OCI-LY7 (cell line): ENCODE measurements at regions not wholly inside any gene's neighbourhood (a gene's known extent, or its start where the extent isn't known, plus 50 kb on each side); places are given as distances from the start of the nearest gene placed in this dataset.
"Not testable (repeated sequence)": the region's sequence is repeated elsewhere in the genome, so short reads cannot be mapped to it uniquely, and the experiment has no call there.

ENCODE experiments used
- BruUV-seq: library from RNA; stranded (reverse); fragments of 400-500 nt; replicated peaks from 2 replicates; lab custom pipeline; 2021; lab: Mats Ljungman, UMichigan
- CTCF ChIA-PET: fragments of 300-600 bp; sonication (Branson Sonifier 250); formaldehyde crosslinking; loops from one replicate; lab custom pipeline; 2022; ENCODE audit warnings: antibody characterized with exemption; ENCODE audit not compliant: unreplicated experiment; lab: Charles Lee
- POLR2A ChIA-PET: fragments of 300-600 bp; sonication (Branson Sonifier 250); formaldehyde crosslinking; loops from one replicate; lab custom pipeline; 2022; ENCODE audit warnings: antibody characterized with exemption; lab: Charles Lee
- DNase-seq: peaks from one replicate; pipeline ENCODE4 v3.0.0-alpha.2; 2015; ENCODE audit warnings: low spot score
- H2AFZ ChIP-seq: fragments of 200-600 bp; sonication (generic), shearing (Covaris generic); 2 replicates; pipeline ENCODE4 v1.6.1; 2014; ENCODE audit warnings: mild to moderate bottlenecking, antibody characterized with exemption, low read length, moderate library complexity
- H3K27ac ChIP-seq: fragments of 200-600 bp; sonication (generic); 2 replicates; pipeline ENCODE4 v1.5.1; 2014; ENCODE audit warnings: mixed run types, low read depth, mild to moderate bottlenecking, moderate library complexity, low read length, inconsistent platforms; ENCODE audit not compliant: poor library complexity, severe bottlenecking
- H3K36me3 ChIP-seq: fragments of 200-600 bp; sonication (generic); 2 replicates; pipeline ENCODE4 v1.6.1; 2014; ENCODE audit warnings: mild to moderate bottlenecking, antibody characterized with exemption, low read length, moderate library complexity, mixed read lengths; ENCODE audit not compliant: insufficient read depth
- H3K4me1 ChIP-seq: fragments of 200-600 bp; sonication (generic); 2 replicates; pipeline ENCODE4 v1.5.1; 2014; ENCODE audit warnings: mild to moderate bottlenecking, low read length; ENCODE audit not compliant: insufficient read depth, poor library complexity, severe bottlenecking
- H3K4me2 ChIP-seq: fragments of 200-600 bp; sonication (generic); 2 replicates; pipeline ENCODE4 v1.6.1; 2014; ENCODE audit warnings: mild to moderate bottlenecking, low read length
- H3K4me3 ChIP-seq: fragments of 200-600 bp; sonication (generic); 2 replicates; pipeline ENCODE4 v1.5.1; 2014; ENCODE audit warnings: mild to moderate bottlenecking, low read depth, low read length; ENCODE audit not compliant: poor library complexity, severe bottlenecking
- H3K79me2 ChIP-seq: fragments of 200-600 bp; sonication (generic); 2 replicates; pipeline ENCODE4 v1.6.1; 2016; ENCODE audit warnings: low read depth, mild to moderate bottlenecking, low read length, moderate library complexity, mixed read lengths; ENCODE audit not compliant: insufficient read depth
- H3K9me2 ChIP-seq: fragments of 200-600 bp; sonication (generic); 2 replicates; pipeline ENCODE4 v1.6.1; 2016; ENCODE audit warnings: mild to moderate bottlenecking, low read length, mixed read lengths; ENCODE audit not compliant: insufficient read depth
- H3K9me3 ChIP-seq: fragments of 200-600 bp; sonication (generic); 2 replicates; pipeline ENCODE4 v1.6.1; 2014; ENCODE audit warnings: mild to moderate bottlenecking, mixed run types, low read length, mixed read lengths
- H4K20me1 ChIP-seq: fragments of 200-600 bp; sonication (generic); 2 replicates; pipeline ENCODE4 v1.6.1; 2014; ENCODE audit warnings: mild to moderate bottlenecking, antibody characterized with exemption, low read length, moderate library complexity, mixed read lengths; ENCODE audit not compliant: insufficient read depth
- CTCF ChIP-seq: fragments of 200-600 bp; sonication (generic); conservative IDR thresholded peaks from 2 replicates; pipeline ENCODE4 v1.5.1; 2014; ENCODE audit warnings: mild to moderate bottlenecking, antibody characterized with exemption, low read length, moderate library complexity, mixed read lengths
- EZH2phosphoT487 ChIP-seq: fragments of 200-600 bp; sonication (generic); IDR thresholded peaks from 2 replicates; pipeline ENCODE4 v1.6.1; 2018; ENCODE audit warnings: low read depth, borderline replicate concordance, mild to moderate bottlenecking, mixed run types, antibody characterized with exemption, low read length, moderate library complexity, mixed read lengths
- intact Hi-C: fragments of 100-400 bp; cut with micrococcal nuclease; formaldehyde crosslinking; loops from one replicate; pipeline ENCODE4 v1.10.0; 2022; ENCODE audit not compliant: unreplicated experiment

GRCh38 chr2:11082880-11083279 is 72.4 kb upstream of the SLC66A3 start:
- no peak for TF ChIP-seq CTCF
- TF ChIP-seq EZH2phosphoT487: no peak
- ChIA-PET POLR2A (interaction anchor here (1.6 kb wide), 1 partner anchor 14 kb away, joined by 4 read pairs; no protein-coding TSS in a partner anchor), CTCF (interaction anchor here (0.7 kb wide), 1 partner anchor 1668 kb away, joined by 3 read pairs; no protein-coding TSS in a partner anchor)
- intact Hi-C loops: no loop called here
- no peak overlapping the region for H3K4me3 ChIP-seq
- no peak for DNase-seq
- no peaks in the 10 kb centered on the region for H3K36me3 ChIP-seq
- no peaks in the 10 kb centered on the region for H3K79me2 ChIP-seq
- no peak overlapping the region for H3K27ac ChIP-seq
- H2AFZ ChIP-seq: no peak overlapping the region
- BruUV-seq: no TSS peak
- no peaks in the 10 kb centered on the region for H3K9me2 ChIP-seq
- no peak overlapping the region for H3K4me2 ChIP-seq
- H4K20me1 ChIP-seq: no peaks in the 10 kb centered on the region
- H3K4me1 ChIP-seq: no peaks in the 10 kb centered on the region
- no peaks in the 10 kb centered on the region for H3K9me3 ChIP-seq

GRCh38 chr2:11088821-11089220 is 66.4 kb upstream of the SLC66A3 start:
- CTCF ChIA-PET, H3K36me3 ChIP-seq, BruUV-seq: not testable (repeated sequence)

GRCh38 chr2:11090187-11090586 is 65.1 kb upstream of the SLC66A3 start:
- Histone ChIP-seq H2AFZ (no peak overlapping the region), H3K4me1 (no peaks in the 10 kb centered on the region), H4K20me1 (no peaks in the 10 kb centered on the region), H3K4me3 (no peak overlapping the region), H3K79me2 (no peaks in the 10 kb centered on the region), H3K4me2 (no peak overlapping the region), H3K36me3 (no peaks in the 10 kb centered on the region), H3K9me2 (no peaks in the 10 kb centered on the region), H3K27ac (no peak overlapping the region), H3K9me3 (no peaks in the 10 kb centered on the region)
- ChIA-PET POLR2A (no interaction called here), CTCF (no interaction called here)
- no TSS peak for BruUV-seq
- intact Hi-C loops: no loop called here
- DNase-seq: no peak
- no peak for TF ChIP-seq EZH2phosphoT487
- no peak for TF ChIP-seq CTCF

More at GRCh38 chr2:11088821-11089220, 66.4 kb upstream of the SLC66A3 start:
- POLR2A ChIA-PET: interaction anchor here (0.6 kb wide), 1 partner anchor 72 kb away, joined by 4 read pairs; no protein-coding TSS in a partner anchor
- H3K4me3 ChIP-seq, DNase-seq, H3K9me2 ChIP-seq, H3K4me2 ChIP-seq, H2AFZ ChIP-seq, H3K79me2 ChIP-seq, H3K4me1 ChIP-seq, H4K20me1 ChIP-seq, H3K27ac ChIP-seq, intact Hi-C loops, H3K9me3 ChIP-seq: not testable (repeated sequence)
